Liver (tissue), 8 donors: ENCODE measurements at regions not wholly inside any gene's neighbourhood (a gene's known extent, or its start where the extent isn't known, plus 50 kb on each side); places are given as distances from the start of the nearest gene placed in this dataset.

ENCODE experiments used
- DNase-seq: peaks from one replicate; pipeline ENCODE4 v3.0.0-alpha.2; 2017; ENCODE audit warnings: low spot score
- H3K27ac ChIP-seq, 2 donors: one replicate each; pipeline ENCODE4 v1.7.0; 2013; ENCODE audit warnings: inconsistent platforms in 2 of 2, low read length in 2 of 2, control low read depth in 1 of 2, low read depth in 1 of 2, mild to moderate bottlenecking in 1 of 2
- H3K27me3 ChIP-seq, 4 donors: one replicate each; pipeline versions ENCODE4 v1.6.1 to v1.7.0; 2013; ENCODE audit warnings: low read length in 3 of 4, inconsistent platforms in 1 of 4, mild to moderate bottlenecking in 1 of 4, moderate library complexity in 1 of 4; ENCODE audit not compliant: control insufficient read depth in 4 of 4, insufficient read depth in 4 of 4
- H3K36me3 ChIP-seq, 4 donors: one replicate each; pipeline versions ENCODE4 v1.6.1 to v1.7.0; 2013; ENCODE audit warnings: low read length in 3 of 4, mild to moderate bottlenecking in 3 of 4, low read depth in 1 of 4, moderate library complexity in 1 of 4; ENCODE audit not compliant: control insufficient read depth in 4 of 4, insufficient read depth in 3 of 4
- H3K4me1 ChIP-seq, 4 donors: one replicate each; pipeline versions ENCODE4 v1.6.1 to v1.7.0; 2013; ENCODE audit warnings: low read length in 3 of 4, mild to moderate bottlenecking in 3 of 4, moderate library complexity in 1 of 4; ENCODE audit not compliant: control insufficient read depth in 4 of 4, insufficient read depth in 4 of 4
- H3K4me3 ChIP-seq, 3 donors: one replicate each; pipeline versions ENCODE4 v1.6.1 to v1.7.0; 2013; ENCODE audit warnings: low read length in 3 of 3, control low read depth in 1 of 3, low read depth in 1 of 3, mild to moderate bottlenecking in 1 of 3
- H3K9ac ChIP-seq, 2 donors: one replicate each; pipeline ENCODE4 v1.7.0; 2013; ENCODE audit warnings: low read length in 2 of 2, mild to moderate bottlenecking in 2 of 2, moderate library complexity in 2 of 2, control low read depth in 1 of 2, low read depth in 1 of 2
- H3K9me3 ChIP-seq, 4 donors: one replicate each; pipeline versions ENCODE4 v1.6.1 to v1.7.0; 2013; ENCODE audit warnings: low read length in 3 of 4; ENCODE audit not compliant: control insufficient read depth in 4 of 4
- ATF3 ChIP-seq: IDR thresholded peaks from 2 replicates; pipeline ENCODE4 v1.6.1; 2016; ENCODE audit warnings: antibody characterized with exemption
- EGR1 ChIP-seq, 2 donors: IDR thresholded peaks; 2 replicates each; pipeline ENCODE4 v1.6.1; 2016 to 2018; ENCODE audit warnings: antibody characterized with exemption in 2 of 2, low read depth in 2 of 2
- FOXA2 ChIP-seq: IDR thresholded peaks from 2 replicates; pipeline ENCODE4 v1.6.1; 2016; ENCODE audit warnings: antibody characterized with exemption
- GABPA ChIP-seq, 2 donors: IDR thresholded peaks in 1 of 2; conservative IDR thresholded peaks in 1 of 2; 2 replicates each; pipeline ENCODE4 v1.6.1; 2016; ENCODE audit warnings: antibody characterized with exemption in 2 of 2, mild to moderate bottlenecking in 1 of 2, moderate library complexity in 1 of 2
- HNF4A ChIP-seq, 2 donors: conservative IDR thresholded peaks; 2 replicates each; pipeline ENCODE4 v1.6.1; 2016; ENCODE audit warnings: antibody characterized with exemption in 2 of 2, mild to moderate bottlenecking in 2 of 2
- HNF4G ChIP-seq: IDR thresholded peaks from 2 replicates; pipeline ENCODE4 v1.6.1; 2016; ENCODE audit warnings: antibody characterized with exemption
- JUND ChIP-seq, 2 donors: IDR thresholded peaks; 2 replicates each; pipeline ENCODE4 v1.6.1; 2016; ENCODE audit warnings: antibody characterized with exemption in 2 of 2
- MAX ChIP-seq: IDR thresholded peaks from 2 replicates; pipeline ENCODE4 v1.6.1; 2016; ENCODE audit warnings: antibody characterized with exemption
- NR2F2 ChIP-seq: IDR thresholded peaks from 2 replicates; pipeline ENCODE4 v1.6.1; 2016; ENCODE audit warnings: antibody characterized with exemption
- RAD21 ChIP-seq, 2 donors: IDR thresholded peaks; 2 replicates each; pipeline ENCODE4 v1.6.1; 2016; ENCODE audit warnings: antibody characterized with exemption in 2 of 2, mild to moderate bottlenecking in 2 of 2
- REST ChIP-seq: IDR thresholded peaks from 2 replicates; pipeline ENCODE4 v1.6.1; 2016; ENCODE audit warnings: antibody characterized with exemption, mild to moderate bottlenecking
- RXRA ChIP-seq, 2 donors: IDR thresholded peaks; 2 replicates each; pipeline ENCODE4 v1.6.1; 2017 to 2018; ENCODE audit warnings: antibody characterized with exemption in 2 of 2, mild to moderate bottlenecking in 1 of 2
- SP1 ChIP-seq: IDR thresholded peaks from 2 replicates; pipeline ENCODE4 v1.6.1; 2018; ENCODE audit warnings: antibody characterized with exemption, mild to moderate bottlenecking
- TAF1 ChIP-seq: conservative IDR thresholded peaks from 2 replicates; pipeline ENCODE4 v1.6.1; 2016; ENCODE audit warnings: antibody characterized with exemption, mild to moderate bottlenecking
- YY1 ChIP-seq: IDR thresholded peaks from 2 replicates; pipeline ENCODE4 v1.6.1; 2016; ENCODE audit warnings: antibody characterized with exemption, mild to moderate bottlenecking
- ZBTB33 ChIP-seq: IDR thresholded peaks from 2 replicates; pipeline ENCODE4 v1.6.1; 2016; ENCODE audit warnings: antibody characterized with exemption
- WGBS: extraction: QIAGEN DNeasy Blood & Tissue Kit; methylation state at CpG from one replicate; pipeline ENCODE4 v1.1.7; 2013; 5-methylcytosine and 5-hydroxymethylcytosine counted together
- TF ChIP-seq, protein P1 (sequence below): fragments of 150-350 bp; IDR thresholded peaks from 2 replicates; pipeline ENCODE4 v1.5.1; 2017; ENCODE audit warnings: improper control_type of control experiment, low read depth, low read length; ENCODE audit not compliant: missing input control
- donor health status: healthy.
- donor health status: healthy.
- donor health status: healthy.
- donor health status: healthy.
- donor health status: healthy.

GRCh38 chr5:56447656-56448055, 214.5 kb upstream of the ANKRD55 start:
- Histone ChIP-seq H3K36me3 (no peaks in the 10 kb centered on the region), H3K9ac (no peak overlapping the region), H3K27ac (no peak overlapping the region), H3K4me1 (no peaks in the 10 kb centered on the region), H3K27me3 (no peaks in the 10 kb centered on the region), H3K9me3 (no peaks in the 10 kb centered on the region), H3K4me3 (no peak overlapping the region)
- TF ChIP-seq ZBTB33: no peak
- TF ChIP-seq GABPA (IDR thresholded peaks at IDR 0.05 in 1 of 2, conservative IDR thresholded peaks at IDR 0.05 in 1 of 2): no peak
- TF ChIP-seq, protein P1, sequence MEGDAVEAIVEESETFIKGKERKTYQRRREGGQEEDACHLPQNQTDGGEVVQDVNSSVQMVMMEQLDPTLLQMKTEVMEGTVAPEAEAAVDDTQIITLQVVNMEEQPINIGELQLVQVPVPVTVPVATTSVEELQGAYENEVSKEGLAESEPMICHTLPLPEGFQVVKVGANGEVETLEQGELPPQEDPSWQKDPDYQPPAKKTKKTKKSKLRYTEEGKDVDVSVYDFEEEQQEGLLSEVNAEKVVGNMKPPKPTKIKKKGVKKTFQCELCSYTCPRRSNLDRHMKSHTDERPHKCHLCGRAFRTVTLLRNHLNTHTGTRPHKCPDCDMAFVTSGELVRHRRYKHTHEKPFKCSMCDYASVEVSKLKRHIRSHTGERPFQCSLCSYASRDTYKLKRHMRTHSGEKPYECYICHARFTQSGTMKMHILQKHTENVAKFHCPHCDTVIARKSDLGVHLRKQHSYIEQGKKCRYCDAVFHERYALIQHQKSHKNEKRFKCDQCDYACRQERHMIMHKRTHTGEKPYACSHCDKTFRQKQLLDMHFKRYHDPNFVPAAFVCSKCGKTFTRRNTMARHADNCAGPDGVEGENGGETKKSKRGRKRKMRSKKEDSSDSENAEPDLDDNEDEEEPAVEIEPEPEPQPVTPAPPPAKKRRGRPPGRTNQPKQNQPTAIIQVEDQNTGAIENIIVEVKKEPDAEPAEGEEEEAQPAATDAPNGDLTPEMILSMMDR: no peak
- TF ChIP-seq RXRA (IDR thresholded peaks at IDR 0.05): no peak
- TF ChIP-seq HNF4G: no peak
- DNase-seq: no peak
- WGBS: 74% methylated on average over 4 of the region's 4 CpGs

GRCh38 chr5:56447232-56447631, 214.1 kb upstream of the ANKRD55 start:
- H3K9me3 ChIP-seq: no peaks in the 10 kb centered on the region
- WGBS: 80% methylated on average over 4 of the region's 4 CpGs

More at GRCh38 chr5:56447232-56447631, 214.1 kb upstream of the ANKRD55 start:
- Histone ChIP-seq H3K27me3 (no peaks in the 10 kb centered on the region), H3K4me1 (no peaks in the 10 kb centered on the region), H3K27ac (no peak overlapping the region), H3K9ac (no peak overlapping the region), H3K4me3 (no peak overlapping the region), H3K36me3 (no peaks in the 10 kb centered on the region)
- TF ChIP-seq HNF4G (no peak), RAD21 (IDR thresholded peaks at IDR 0.05) (no peak), FOXA2 (no peak), YY1 (no peak), TAF1 (no peak), JUND (IDR thresholded peaks at IDR 0.05) (no peak), HNF4A (conservative IDR thresholded peaks at IDR 0.05) (no peak), SP1 (no peak), REST (no peak), ZBTB33 (no peak), EGR1 (IDR thresholded peaks at IDR 0.05; ENCODE audit: low read depth in 2 of 2) (no peak), ATF3 (no peak), GABPA (IDR thresholded peaks at IDR 0.05 in 1 of 2, conservative IDR thresholded peaks at IDR 0.05 in 1 of 2) (no peak), MAX (no peak), NR2F2 (no peak)
- TF ChIP-seq, protein P1: no peak
- no peak for DNase-seq
